GM08714 (cell line): ENCODE measurements at regions not wholly inside any gene's neighbourhood (a gene's known extent, or its start where the extent isn't known, plus 50 kb on each side); places are given as distances from the start of the nearest gene placed in this dataset.
"Not testable (repeated sequence)": the region's sequence is repeated elsewhere in the genome, so short reads cannot be mapped to it uniquely, and the experiment has no call there.

Experiments used
- H3K4me3 ChIP-seq: fragments of 200-500 bp; sonication (Bioruptor generic); 2 replicates; pipeline ENCODE4 v1.5.1; 2014; ENCODE audit warnings: mild to moderate bottlenecking, low read length, inconsistent platforms
- ZNF274 ChIP-seq: IDR thresholded peaks from 2 replicates; pipeline ENCODE4 v1.6.1; 2012; ENCODE audit warnings: mild to moderate bottlenecking, low read depth, low read length

DNA sequence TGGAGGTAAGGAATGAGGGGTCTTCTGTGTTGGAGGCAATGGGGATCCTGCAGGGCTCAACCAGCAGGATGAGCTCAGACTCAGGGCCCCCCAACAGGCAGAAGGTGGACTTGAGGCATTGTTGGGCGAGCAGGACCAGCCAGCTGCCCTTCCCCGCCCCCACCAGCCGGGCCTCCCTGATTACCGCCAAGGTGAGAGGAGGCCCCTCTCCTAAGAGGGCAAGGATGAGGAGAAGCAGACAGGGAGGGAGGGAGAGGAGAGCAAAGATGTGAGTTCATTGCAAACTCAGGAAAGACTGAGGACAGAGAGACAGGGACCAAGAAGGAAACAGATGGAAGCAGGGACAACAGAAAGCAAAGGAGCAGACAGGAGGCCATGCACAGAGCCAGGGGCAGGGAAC is 272.8 kb upstream of the XYLT1 start:
- TF ChIP-seq ZNF274: no peak
- no peak overlapping the region for H3K4me3 ChIP-seq

DNA sequence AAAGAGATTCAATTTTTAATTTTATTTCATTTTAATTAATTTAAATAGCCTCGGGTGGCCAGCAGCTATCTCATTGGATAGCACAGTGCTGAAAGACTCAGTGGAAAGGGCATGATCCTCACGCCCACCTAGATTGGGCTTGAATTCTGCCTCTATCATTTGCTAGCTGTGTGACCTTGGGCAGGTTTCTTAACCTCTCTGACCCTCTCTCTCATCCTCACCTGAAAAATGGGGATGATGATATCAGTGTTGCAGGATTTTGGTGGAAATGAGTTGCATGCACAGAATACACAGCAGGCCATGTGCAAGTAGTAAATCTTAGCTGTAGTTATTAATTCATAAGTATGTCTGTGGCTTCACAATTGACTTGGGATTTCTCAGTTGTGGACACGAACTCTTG is 272.4 kb upstream of the XYLT1 start:
- no peak overlapping the region for H3K4me3 ChIP-seq
- no peak for TF ChIP-seq ZNF274

DNA sequence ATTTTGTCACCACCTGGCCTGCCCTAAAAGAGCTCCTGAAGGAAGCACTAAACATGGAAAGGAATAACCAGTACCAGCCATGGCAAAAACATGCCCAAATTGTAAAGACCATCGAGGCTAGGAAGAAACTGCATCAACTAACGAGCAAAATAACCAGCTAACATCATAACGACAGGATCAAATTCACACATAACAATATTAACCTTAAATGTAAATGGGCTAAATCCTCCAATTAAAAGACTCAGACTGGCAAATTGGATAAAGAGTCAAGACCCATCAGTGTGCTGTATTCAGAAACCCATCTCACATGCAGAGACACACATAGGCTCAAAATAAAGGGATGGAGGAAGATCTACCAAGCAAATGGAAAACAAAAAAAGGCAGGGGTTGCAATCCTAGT is 264.3 kb upstream of the XYLT1 start:
- not testable (repeated sequence) for H3K4me3 ChIP-seq

DNA sequence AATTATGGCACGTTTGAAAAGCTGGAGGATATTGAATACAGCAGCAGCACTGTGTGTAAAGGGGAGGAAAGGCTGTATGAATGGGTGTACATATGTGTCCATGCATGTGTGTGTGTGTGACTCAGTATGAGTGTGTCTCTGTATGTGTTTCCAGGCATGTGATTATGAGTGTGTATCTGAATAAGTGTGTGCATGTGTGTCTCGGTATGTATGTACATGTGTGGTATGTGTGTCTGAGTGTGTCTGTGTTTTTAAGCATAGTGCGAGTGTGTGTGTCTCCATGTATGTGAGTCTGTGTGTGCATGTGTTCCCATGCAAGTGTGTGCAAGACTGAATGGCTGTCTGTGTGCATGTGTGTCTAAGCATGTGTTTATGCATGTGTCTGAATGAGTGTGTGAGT is 259.1 kb upstream of the XYLT1 start:
- no peak for TF ChIP-seq ZNF274
- H3K4me3 ChIP-seq: no peak overlapping the region

DNA sequence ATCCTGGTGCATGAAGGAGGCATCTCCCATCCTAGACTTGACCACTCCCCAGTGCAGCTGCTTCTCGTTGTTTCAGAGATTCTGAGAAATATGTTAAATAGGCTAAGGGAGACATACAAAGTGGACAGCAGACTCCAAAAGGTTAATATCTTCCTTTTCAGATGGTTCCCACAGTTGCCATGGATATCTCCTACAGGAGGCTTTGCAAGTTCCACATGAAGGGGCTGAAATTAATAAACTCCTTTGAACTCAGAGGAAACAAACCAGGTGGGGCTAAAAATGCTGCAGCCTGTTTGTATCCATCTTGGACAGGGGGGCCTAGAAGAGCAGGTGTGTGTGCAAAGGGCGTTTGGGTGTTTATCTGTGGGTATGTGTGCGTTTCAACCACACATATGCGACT is 257.4 kb upstream of the XYLT1 start:
- no peak for TF ChIP-seq ZNF274
- H3K4me3 ChIP-seq: no peak overlapping the region

DNA sequence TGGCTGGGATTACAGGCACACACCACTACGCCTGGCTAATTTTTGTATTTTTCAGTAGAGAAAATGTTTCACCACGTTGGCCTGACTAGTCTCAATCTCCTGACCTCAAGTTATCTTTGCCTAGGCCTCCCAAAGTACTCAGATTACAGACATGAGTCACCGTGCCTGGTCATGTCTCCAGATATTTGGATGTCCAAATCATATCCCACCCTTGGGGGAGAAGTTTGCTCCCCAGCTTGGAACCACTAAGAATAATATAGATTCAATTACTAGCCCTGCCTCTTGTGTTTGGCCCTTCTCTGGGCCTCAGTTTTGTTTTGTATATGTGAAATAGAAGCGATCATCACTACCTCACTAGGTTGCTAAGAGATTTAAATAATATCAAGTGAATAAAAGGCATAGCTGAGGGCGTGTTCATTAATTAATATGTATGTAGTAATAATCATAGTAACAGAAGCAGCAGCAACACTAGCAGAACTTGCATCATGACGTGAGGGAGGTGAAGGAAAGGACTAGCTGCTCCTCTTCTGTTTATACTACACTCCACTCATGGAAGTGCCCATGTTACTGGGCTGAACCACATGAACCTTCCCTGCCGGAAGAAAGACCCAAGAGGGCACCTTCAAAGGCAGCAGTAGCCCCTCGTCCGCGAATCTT is 253.6 kb upstream of the XYLT1 start:
- TF ChIP-seq ZNF274: no peak
- no peak overlapping the region for H3K4me3 ChIP-seq

DNA sequence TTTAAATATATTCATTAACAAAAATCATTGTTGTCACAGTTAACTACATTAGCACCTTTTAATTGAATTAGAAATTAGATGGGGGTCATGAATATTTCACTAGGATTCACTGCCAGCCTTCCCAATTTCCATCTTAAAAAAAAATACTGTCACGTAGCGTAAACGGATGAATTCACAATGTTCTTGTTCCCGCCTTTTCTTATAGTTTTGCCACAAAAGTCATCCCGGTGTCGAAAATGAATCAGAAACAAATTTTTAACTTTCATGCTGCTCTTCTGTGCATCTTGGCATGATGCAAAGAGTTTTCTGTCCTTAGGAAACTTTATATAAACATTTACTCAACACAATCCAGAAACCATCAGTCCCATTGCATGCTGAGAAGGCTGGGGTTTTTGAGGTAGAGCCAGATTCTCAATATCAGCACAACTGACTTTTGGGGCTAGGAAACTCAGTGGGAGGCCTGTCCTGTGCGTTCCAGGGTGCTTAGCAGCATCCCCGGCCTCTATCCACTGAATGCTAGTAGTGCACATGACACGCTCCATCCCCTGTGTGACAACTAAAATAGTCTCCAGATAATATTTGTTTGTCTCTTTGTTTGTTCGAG is 252.9 kb upstream of the XYLT1 start:
- no peak overlapping the region for H3K4me3 ChIP-seq
- TF ChIP-seq ZNF274: no peak

DNA sequence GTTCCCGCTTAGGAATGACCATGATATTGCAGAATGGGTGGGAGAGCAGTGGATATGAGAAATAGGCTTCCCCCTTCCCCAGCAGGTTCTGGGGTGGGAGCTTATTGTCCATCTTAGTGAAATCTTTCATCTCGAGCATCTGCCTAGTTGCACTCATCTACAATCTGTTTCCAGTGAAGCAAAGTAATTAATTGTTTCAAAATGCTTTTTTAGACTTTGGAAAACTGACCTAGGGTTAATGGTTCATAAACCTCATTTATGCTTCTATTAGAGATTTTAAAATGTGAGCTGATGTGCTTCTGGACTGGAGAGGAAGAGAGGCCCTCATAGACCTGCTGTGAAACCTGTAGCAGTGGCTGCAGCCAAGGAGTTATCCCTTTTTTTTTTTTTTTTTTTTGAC is 247.7 kb upstream of the XYLT1 start:
- H3K4me3 ChIP-seq: no peak overlapping the region
- no peak for TF ChIP-seq ZNF274

DNA sequence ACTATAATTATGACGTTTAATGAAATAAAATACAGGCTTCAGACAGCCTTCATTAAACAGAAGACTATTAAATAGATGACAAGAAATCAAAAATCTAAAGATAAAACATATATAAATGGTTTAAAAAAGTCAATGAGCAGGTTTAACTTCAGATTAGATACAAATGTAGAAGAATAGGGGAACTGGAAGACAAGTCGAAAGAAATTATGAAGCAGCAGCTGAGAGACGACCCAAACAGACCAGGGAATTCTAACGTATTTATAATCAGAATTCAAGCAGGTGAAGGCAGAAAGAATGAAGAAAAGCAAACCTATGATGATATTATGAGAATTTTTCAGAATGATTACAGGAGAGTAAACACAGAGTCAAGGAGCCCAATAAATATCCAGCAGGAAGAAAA is 235.1 kb upstream of the XYLT1 start:
- no peak for TF ChIP-seq ZNF274
- H3K4me3 ChIP-seq: no peak overlapping the region

DNA sequence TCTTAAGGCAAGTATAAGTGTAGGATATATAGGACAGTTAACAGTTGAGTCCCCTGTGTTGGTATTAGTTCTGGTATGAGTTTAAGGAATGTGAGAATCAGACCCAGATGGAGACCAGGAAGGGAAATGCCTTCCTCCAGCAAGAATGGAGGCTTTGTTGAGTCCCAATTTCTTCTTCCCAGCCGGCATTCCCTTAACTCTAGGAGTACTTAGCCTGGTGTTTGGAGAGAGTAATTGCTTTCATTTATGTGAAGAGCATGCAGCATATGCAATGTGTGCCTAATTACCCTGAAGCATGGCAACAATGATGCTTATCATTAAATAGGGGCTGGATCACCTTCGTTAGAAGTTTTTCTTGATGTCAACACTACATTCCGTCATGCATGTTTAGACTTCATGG is 225.9 kb upstream of the XYLT1 start:
- H3K4me3 ChIP-seq: no peak overlapping the region
- TF ChIP-seq ZNF274: no peak

DNA sequence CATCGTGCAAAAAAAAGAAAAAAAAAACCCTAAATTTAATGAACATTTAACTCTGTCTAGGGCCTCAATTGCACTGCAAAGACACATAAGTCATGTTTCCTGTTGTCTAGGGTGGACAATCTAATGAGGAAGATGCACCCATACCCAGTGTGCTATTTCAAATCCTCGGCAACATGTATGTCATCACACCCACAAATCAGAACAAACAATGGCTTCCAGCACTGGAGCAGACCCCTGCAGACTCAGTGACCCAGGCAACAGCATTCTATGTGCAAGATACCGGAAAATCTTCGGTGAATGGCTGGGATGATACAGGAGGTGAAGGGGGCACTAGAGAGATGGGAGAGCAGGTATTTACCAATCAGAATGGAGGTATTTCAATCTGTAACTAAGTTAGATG is 221.7 kb upstream of the XYLT1 start:
- TF ChIP-seq ZNF274: no peak
- no peak overlapping the region for H3K4me3 ChIP-seq

DNA sequence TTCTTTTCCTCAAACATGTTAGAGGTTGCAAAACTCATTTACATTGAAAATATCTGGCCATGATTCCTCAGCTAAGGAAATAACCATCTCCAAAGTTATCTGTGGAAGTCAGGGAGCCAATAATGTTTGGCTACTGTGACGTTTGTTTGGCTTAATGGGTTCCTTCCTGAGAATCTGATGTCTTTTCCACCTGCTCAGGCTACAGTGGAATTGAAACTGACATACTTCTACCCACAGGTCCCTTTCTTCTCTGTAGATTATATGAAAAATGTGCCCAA is 221.1 kb upstream of the XYLT1 start:
- no peak for TF ChIP-seq ZNF274
- no peak overlapping the region for H3K4me3 ChIP-seq

DNA sequence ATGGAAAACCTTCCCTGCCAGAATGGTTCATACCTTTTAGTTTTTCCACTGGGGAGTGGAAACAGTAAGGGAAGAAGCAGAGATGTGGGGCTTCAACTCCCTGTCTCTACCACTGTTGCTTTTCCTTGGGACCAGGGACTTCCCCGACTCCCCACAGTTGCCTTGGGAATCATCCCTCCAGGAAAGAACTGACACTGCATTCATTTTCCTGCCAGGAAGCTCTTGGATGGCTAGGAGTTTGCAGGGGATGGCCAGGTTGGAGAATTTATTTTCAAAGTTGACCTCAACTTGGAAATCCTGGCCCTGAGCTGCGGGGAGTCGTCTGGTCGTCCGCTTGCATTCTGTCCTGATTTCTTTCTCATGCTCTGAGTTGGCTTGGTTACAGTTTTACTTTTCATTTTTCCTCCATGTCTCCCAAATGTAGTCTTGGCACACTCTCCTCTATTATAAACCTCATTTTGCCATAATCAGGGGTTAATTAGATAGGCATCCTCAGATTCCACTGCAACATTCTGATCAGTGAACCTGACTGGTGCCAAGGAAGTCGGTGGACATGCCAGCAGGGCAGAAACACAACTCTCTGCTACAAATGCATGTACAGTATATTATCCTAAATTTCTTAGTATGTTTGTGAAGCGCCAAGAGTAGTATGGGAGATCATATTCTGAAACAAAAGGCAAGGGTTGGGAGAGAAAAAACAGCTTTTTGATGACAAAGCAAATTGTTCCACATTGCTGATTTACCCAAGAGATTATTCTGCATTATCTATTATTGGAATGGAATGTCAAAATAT is 220.5 kb upstream of the XYLT1 start:
- H3K4me3 ChIP-seq: no peak overlapping the region
- no peak for TF ChIP-seq ZNF274

DNA sequence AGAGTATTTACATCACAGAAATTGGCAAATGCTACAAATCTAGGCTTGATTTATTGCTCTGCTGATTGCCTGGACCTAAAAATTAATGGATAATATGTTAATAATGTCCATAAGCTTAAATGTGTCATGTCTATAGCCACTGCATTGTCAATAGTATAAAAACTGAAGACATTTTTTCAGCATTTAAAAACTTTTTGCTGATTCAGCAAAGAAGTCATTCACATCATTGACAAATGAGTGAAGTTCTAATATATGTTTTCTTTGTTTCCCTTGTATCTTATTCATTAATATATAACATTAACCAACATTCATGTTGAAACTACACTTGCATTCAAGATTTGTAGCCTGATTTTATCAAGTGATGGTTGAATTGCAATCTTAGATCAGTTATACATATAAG is 214.7 kb upstream of the XYLT1 start:
- TF ChIP-seq ZNF274: no peak
- no peak overlapping the region for H3K4me3 ChIP-seq

DNA sequence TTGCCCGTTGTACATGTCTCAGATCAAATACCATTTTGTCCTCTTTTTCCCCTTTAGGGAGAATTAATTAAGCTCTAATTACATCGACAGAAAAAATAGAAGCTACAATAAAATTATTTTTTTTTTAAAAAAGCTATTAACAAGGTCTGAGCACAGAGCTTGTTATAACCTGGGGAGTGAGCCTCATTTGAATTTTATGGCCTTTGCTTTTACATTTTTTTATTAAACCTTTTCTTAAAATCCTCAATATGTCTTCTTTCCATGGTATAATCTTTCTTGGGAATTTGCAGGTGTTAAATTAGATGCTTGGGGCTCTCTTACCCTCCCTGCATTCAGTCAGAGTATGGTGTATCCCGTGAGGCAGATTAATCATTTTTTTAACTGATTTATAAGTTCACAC is 212.5 kb upstream of the XYLT1 start:
- no peak overlapping the region for H3K4me3 ChIP-seq
- no peak for TF ChIP-seq ZNF274

DNA sequence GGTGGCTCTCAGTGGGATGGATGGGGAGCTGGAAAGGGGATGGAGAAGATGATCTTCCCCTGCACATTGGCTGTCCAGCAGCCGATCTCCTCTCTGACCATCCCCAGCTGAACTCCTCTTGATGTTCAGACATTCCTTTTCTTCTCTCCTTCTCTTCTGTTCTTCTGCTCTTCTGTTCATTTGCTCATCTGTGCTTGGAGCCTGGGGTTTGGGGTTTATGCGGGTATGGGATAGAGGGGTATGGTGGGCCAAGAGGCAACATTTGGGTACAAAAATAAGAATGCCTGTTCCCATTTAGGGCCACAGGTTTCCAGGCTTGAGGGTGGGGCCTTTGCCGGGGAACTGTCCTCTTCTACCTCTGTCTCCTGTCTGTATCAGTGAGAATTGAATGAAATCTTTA is 205.4 kb upstream of the XYLT1 start:
- H3K4me3 ChIP-seq: no peak overlapping the region

DNA sequence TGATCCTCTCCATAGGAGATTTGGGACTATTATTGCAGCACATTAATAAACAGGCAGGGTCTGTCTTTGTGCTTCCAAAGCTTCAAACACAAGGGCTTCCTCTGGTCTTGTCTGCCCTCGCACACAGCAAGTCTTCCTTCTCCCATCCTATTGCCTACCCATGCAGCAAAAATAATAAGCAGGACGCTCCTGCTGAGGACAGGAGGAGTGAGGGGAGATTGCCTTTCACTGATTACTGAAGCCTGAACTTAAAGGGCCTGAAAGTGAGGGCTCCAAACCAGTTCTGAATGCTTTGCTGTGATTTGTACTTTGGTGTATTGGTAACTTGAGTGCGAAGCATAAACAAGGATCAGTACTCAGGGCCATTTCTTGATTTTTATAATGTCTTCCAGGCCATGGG is 197.6 kb upstream of the XYLT1 start:
- H3K4me3 ChIP-seq: no peak overlapping the region
- TF ChIP-seq ZNF274: no peak

More for the DNA sequence above, 205.4 kb upstream of the XYLT1 start:
- no peak for TF ChIP-seq ZNF274
